Choroid plexus epithelial cell (primary cell): ENCODE measurements at regions not wholly inside any gene's neighbourhood (a gene's known extent, or its start where the extent isn't known, plus 50 kb on each side); places are given as distances from the start of the nearest gene placed in this dataset.

Experiments used
- DNase-seq: peaks from one replicate; pipeline ENCODE4 v3.0.0-alpha.2; 2010; ENCODE audit warnings: low read depth
- H3K4me3 ChIP-seq: 2 replicates; pipeline ENCODE4 v1.5.1; 2011; ENCODE audit warnings: low read depth, mild to moderate bottlenecking, control low read depth, low read length, moderate library complexity
- TF ChIP-seq, protein P1 (sequence below): conservative IDR thresholded peaks from 2 replicates; pipeline ENCODE4 v1.5.1; 2011; ENCODE audit warnings: low read depth, mild to moderate bottlenecking, control low read depth, inconsistent platforms, low read length, moderate library complexity

DNA sequence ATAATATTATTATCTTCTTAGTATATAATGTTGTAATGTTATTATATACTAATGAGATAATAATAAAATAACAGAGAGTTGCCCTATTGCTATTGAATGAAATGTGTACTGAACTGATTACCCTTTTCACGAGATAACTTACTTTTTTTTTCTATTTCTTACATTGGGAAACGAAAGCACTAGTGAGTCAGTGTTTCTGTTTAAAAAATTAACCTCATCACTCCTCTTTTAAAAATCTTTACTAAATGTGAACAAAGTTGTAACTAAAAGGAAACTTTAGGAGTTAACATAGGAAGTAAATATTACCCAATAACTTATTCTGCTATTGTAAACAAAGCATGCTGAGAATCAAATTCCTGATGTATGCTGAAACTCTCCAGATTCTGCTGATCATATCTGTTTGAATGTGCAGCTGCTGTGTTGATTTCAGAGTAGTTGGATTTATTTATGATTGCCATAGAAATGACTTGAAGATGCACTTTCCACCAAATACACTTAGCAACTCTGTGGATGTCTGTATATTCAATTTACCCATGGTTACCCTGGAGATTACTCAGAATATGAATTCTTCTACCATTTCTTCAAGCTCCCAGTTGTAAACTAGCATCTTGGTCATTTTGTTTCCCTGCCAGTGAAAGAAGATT is 523.4 kb downstream of the TENT5A start:
- TF ChIP-seq, protein P1, sequence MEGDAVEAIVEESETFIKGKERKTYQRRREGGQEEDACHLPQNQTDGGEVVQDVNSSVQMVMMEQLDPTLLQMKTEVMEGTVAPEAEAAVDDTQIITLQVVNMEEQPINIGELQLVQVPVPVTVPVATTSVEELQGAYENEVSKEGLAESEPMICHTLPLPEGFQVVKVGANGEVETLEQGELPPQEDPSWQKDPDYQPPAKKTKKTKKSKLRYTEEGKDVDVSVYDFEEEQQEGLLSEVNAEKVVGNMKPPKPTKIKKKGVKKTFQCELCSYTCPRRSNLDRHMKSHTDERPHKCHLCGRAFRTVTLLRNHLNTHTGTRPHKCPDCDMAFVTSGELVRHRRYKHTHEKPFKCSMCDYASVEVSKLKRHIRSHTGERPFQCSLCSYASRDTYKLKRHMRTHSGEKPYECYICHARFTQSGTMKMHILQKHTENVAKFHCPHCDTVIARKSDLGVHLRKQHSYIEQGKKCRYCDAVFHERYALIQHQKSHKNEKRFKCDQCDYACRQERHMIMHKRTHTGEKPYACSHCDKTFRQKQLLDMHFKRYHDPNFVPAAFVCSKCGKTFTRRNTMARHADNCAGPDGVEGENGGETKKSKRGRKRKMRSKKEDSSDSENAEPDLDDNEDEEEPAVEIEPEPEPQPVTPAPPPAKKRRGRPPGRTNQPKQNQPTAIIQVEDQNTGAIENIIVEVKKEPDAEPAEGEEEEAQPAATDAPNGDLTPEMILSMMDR = no peak
- H3K4me3 ChIP-seq = peak overlapping the region; percentile 8
- peak; percentile 94 for DNase-seq

DNA sequence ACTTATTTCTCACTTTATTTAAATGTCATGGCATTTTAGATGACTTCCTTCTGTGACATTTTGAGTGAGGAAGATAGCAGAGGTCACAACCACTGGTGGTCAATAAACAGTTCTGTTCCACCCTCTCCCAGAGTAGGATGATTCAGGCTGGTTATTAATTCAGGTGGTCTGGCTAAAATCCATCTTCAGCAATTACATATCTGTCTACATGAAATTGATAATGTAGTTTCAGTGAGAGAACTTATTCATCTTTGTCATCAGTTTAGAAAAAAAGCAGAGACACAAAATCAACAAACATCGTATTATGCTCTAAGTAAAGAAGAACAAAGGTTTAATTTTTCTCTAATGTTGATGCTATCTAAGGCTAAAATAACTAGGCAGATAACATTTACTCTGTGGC is 525.5 kb downstream of the TENT5A start:
- no peak overlapping the region for H3K4me3 ChIP-seq
- TF ChIP-seq, protein P1 = no peak
- DNase-seq = no peak

DNA sequence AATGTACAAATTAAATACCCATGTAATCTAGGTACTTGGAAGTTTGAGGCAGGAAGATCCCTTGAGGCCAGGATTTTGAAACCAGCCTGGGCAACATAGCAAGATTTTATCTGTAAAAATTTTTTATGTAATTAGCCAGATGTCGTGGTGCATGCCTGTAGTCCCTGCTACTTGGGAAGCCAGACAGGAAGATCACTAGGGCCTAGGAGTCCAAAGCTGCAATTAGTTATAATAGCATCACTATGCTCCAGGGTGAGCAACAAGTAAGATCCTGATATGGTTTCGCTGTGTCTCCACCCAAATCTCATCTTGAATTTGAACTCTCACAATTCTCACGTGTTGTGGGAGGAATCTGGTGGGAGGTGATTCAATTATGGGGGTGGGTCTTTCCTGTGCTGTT is 535.8 kb downstream of the TENT5A start:
- no peak for DNase-seq
- TF ChIP-seq, protein P1 = no peak
- H3K4me3 ChIP-seq = no peak overlapping the region

DNA sequence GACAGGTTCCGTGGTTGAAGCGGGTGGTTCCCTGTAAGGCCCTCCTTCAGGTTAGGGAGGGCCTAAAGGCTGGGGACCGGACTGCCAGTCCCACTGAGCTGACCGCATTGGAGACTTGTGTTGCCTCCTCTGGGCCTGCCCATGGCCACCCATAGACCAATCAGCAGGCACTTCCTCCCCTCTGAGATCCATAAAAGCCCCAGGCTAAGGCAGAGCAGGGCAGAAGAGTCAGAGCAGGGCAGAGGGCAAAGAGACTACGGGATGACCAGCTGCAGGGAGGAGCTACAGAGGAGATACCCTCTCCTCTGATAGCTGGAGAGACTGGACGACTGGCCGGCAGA is 537.4 kb downstream of the TENT5A start:
- no peak for DNase-seq
- TF ChIP-seq, protein P1 = no peak
- H3K4me3 ChIP-seq = no peak overlapping the region

DNA sequence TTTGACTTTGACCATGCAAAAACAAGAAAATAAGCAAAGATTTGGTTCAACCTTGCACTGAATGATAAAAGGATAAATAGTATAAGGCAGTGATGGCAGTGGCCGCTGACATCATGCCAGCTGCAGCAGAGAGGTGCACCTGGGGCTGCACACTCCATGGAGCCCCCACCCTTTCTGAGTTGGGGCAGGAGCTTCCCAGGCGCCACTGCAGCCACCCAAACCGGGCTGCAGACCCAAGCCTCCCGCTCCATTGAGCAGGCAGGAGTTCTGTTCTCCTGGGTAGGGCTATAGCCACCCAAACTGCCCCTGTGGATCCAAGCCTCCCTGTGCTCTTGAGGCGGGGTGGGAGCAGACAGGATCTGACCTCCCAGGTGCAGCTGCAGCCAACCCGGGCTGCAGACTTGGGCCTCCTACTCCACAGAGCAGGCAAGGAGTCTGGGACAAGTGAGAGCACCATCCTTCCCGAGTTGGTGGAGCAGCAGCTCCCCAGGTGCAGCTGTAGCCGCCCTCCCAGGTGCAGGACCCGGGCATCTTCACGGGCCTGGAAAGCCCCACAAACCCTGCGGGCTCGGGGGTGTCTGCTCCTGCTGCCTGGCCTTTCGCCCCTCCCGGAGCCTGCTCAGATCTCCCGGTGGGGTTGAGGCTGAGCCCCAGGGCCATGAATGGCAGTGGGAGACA is 537.9 kb downstream of the TENT5A start:
- H3K4me3 ChIP-seq = no peak overlapping the region
- TF ChIP-seq, protein P1 = no peak
- DNase-seq = no peak

DNA sequence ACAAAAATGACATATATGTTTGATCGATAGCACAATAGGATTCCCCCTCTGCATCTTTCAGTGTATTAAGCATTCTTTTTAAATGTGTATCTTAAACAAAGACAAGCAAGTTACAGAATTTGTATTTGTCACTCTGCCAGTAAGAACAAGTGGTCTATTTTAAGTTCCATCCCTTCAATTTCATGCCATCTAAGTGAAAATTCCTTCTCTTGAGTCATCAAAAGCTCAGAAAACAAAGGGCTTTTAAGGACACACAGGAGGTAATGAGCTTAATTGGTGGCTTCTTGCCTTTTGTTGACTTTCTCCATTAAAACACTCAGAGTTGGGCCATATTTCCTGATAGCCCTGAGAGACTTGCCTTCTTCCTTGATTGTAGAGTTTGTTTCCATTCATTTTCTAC is 547.8 kb downstream of the TENT5A start:
- TF ChIP-seq, protein P1 = no peak
- peak; percentile 36 for DNase-seq
- no peak overlapping the region for H3K4me3 ChIP-seq

DNA sequence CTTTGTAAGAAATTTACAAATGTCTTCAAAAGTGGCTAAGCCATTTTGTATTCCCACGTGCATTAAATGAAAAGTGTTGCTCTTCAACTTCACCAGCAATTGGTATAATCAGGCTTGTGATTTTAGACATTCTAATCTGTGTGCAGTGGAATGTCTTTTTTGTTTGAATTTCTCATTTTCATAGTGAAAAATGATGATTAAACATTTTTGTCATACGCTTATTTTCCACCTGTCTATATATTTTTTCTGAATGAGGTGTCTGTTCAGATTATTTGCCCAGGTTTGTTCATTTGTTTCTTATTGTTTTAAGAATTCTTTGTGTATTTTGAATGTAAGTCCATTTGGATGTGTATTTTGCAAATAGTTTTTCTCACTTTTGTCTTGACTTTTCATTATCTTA is 558.1 kb downstream of the TENT5A start:
- H3K4me3 ChIP-seq = no peak overlapping the region
- TF ChIP-seq, protein P1 = no peak
- DNase-seq = no peak
